ENCODE measurements at regions not wholly inside any gene's neighbourhood (a gene's known extent, or its start where the extent isn't known, plus 50 kb on each side); places are given as distances from the start of the nearest gene placed in this dataset.

DNA sequence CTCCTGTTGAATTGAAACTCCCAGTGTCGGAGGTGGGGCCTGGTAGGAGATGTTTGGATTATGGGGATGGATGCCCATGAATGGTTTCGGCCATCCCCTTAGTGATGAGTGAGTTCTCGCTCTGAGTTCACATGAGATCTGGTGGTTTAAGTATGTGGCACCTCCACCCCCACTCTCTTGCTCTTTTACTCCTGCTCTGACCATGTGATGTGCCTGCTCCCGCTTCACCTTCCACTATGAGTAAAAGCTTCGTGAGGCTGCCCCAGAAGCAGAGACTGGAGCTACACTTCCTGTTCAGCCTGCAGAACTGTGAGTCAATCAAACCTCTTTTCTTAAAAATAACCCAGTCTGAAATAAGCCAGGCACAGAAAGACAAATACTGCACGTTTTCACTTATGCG, 512.4 kb downstream of the HS3ST4 start:
- ChIA-PET RAD21 (ENCODE audit: low non-redundant PET in 1 of 2, low total read pairs in 2 of 2, uncharacterized antibody in 2 of 2, unreplicated experiment in 2 of 2) (no interaction called here), CTCF (no interaction called here), POLR2A (no interaction called here)
- H4K20me1 ChIP-seq (ENCODE audit: insufficient read depth): no peaks in the 10 kb centered on the region
- TF ChIP-seq TCF7L2 (IDR thresholded peaks at IDR 0.05; ENCODE audit: borderline replicate concordance, extremely low read depth, insufficient read depth, insufficient read length) (no peak), POLR2AphosphoS5 (IDR thresholded peaks at IDR 0.05; ENCODE audit: low read depth, low read length) (no peak), JUND (IDR thresholded peaks at IDR 0.05) (no peak), SIN3A (IDR thresholded peaks at IDR 0.05; ENCODE audit: low read depth) (no peak)
- TF ChIP-seq, protein P1, sequence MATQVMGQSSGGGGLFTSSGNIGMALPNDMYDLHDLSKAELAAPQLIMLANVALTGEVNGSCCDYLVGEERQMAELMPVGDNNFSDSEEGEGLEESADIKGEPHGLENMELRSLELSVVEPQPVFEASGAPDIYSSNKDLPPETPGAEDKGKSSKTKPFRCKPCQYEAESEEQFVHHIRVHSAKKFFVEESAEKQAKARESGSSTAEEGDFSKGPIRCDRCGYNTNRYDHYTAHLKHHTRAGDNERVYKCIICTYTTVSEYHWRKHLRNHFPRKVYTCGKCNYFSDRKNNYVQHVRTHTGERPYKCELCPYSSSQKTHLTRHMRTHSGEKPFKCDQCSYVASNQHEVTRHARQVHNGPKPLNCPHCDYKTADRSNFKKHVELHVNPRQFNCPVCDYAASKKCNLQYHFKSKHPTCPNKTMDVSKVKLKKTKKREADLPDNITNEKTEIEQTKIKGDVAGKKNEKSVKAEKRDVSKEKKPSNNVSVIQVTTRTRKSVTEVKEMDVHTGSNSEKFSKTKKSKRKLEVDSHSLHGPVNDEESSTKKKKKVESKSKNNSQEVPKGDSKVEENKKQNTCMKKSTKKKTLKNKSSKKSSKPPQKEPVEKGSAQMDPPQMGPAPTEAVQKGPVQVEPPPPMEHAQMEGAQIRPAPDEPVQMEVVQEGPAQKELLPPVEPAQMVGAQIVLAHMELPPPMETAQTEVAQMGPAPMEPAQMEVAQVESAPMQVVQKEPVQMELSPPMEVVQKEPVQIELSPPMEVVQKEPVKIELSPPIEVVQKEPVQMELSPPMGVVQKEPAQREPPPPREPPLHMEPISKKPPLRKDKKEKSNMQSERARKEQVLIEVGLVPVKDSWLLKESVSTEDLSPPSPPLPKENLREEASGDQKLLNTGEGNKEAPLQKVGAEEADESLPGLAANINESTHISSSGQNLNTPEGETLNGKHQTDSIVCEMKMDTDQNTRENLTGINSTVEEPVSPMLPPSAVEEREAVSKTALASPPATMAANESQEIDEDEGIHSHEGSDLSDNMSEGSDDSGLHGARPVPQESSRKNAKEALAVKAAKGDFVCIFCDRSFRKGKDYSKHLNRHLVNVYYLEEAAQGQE (IDR thresholded peaks at IDR 0.05; ENCODE audit: low read depth): no peak
- H3K4me1 ChIP-seq (ENCODE audit: control insufficient read depth in 1 of 2, insufficient read depth in 2 of 2, low read length in 2 of 2): no peaks in the 10 kb centered on the region
- no TSS peak for BruUV-seq (replicated peaks)
- no peak for ATAC-seq
- intact Hi-C loops (cut with micrococcal nuclease): no loop called here
- no peaks in the 10 kb centered on the region for H3K36me3 ChIP-seq (ENCODE audit: control insufficient read depth in 1 of 2, insufficient read depth in 2 of 2, low read length in 2 of 2)
- H3K27ac ChIP-seq (ENCODE audit: low read depth, low read length): no peak overlapping the region
- H3K9ac ChIP-seq (ENCODE audit: low read length): no peak overlapping the region
- DNase-seq (ENCODE audit: low read depth, low spot score): no peak
- H3K9me3 ChIP-seq (ENCODE audit: control insufficient read depth in 1 of 2, insufficient read depth in 1 of 2, low read depth in 1 of 2, low read length in 2 of 2): peaks cover 8 to 23% of the 10 kb centered on the region in 2 experiments; a peak in 2 of 4 replicates
- H2AFZ ChIP-seq (ENCODE audit: low read depth, low read length, poor library complexity, severe bottlenecking): no peak overlapping the region
- no peaks in the 10 kb centered on the region for H3K79me2 ChIP-seq (ENCODE audit: insufficient read depth, low read length)
- H3K27me3 ChIP-seq (ENCODE audit: insufficient read depth, low read length): no peaks in the 10 kb centered on the region
- H3K4me3 ChIP-seq (replicated peaks in 1 of 2; ENCODE audit: low read depth in 1 of 2, low read length in 2 of 2): no peak overlapping the region
- H3K9me2 ChIP-seq (ENCODE audit: insufficient read depth): no peaks in the 10 kb centered on the region
- H3K4me2 ChIP-seq (ENCODE audit: low read length): no peak overlapping the region

DNA sequence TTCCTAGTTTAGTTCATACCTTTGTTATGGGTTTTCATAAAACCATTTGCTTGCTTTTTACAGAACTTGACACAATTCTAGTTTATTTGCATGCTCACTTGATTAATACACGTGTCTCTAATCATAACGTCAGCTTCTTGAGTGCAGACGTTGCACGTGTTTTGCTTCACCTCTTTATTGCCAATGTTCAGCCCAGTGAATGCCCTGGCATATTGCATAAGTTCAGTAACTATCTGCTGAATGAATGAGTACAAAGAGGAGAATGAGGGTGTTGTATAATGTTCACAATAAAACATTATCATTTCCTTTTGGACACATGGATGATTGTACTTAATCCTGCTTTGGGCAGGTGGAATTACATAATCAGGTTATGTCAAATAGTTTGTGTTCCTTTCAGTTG, 519.8 kb downstream of the HS3ST4 start:
- H3K9me2 ChIP-seq (ENCODE audit: insufficient read depth): no peaks in the 10 kb centered on the region
- DNase-seq (ENCODE audit: low read depth, low spot score) (no peak), ATAC-seq (no peak)
- intact Hi-C loops (cut with micrococcal nuclease): no loop called here
- no peaks in the 10 kb centered on the region; the same call in 1 of the 2 replicates for H4K20me1 ChIP-seq (ENCODE audit: insufficient read depth)
- H3K36me3 ChIP-seq (ENCODE audit: control insufficient read depth in 1 of 2, insufficient read depth in 2 of 2, low read length in 2 of 2): no peaks in the 10 kb centered on the region
- peaks cover 8 to 20% of the 10 kb centered on the region in 2 experiments; a peak in 2 of 4 replicates for H3K9me3 ChIP-seq (ENCODE audit: control insufficient read depth in 1 of 2, insufficient read depth in 1 of 2, low read depth in 1 of 2, low read length in 2 of 2)
- ChIA-PET POLR2A (no interaction called here), CTCF (no interaction called here), RAD21 (ENCODE audit: low non-redundant PET in 1 of 2, low total read pairs in 2 of 2, uncharacterized antibody in 2 of 2, unreplicated experiment in 2 of 2) (no interaction called here)
- H3K9ac ChIP-seq (ENCODE audit: low read length): no peak overlapping the region
- H3K27ac ChIP-seq (ENCODE audit: low read depth, low read length): no peak overlapping the region
- H3K4me3 ChIP-seq (replicated peaks in 1 of 2; ENCODE audit: low read depth in 1 of 2, low read length in 2 of 2): no peak overlapping the region
- BruUV-seq (replicated peaks): no TSS peak
- H2AFZ ChIP-seq (ENCODE audit: low read depth, low read length, poor library complexity, severe bottlenecking): no peak overlapping the region
- no peak overlapping the region for H3K4me2 ChIP-seq (ENCODE audit: low read length)
- no peaks in the 10 kb centered on the region for H3K79me2 ChIP-seq (ENCODE audit: insufficient read depth, low read length)
- H3K27me3 ChIP-seq (ENCODE audit: insufficient read depth, low read length): no peaks in the 10 kb centered on the region
- TF ChIP-seq, protein P1 (IDR thresholded peaks at IDR 0.05; ENCODE audit: low read depth): no peak
- TF ChIP-seq EZH2 (IDR thresholded peaks at IDR 0.05) (no peak), SRF (IDR thresholded peaks at IDR 0.05; ENCODE audit: low read depth) (no peak), JUND (IDR thresholded peaks at IDR 0.05) (no peak), SIN3A (IDR thresholded peaks at IDR 0.05; ENCODE audit: low read depth) (no peak), SP1 (IDR thresholded peaks at IDR 0.05; ENCODE audit: low read depth) (no peak), ZFX (IDR thresholded peaks at IDR 0.05) (no peak), POLR2AphosphoS5 (IDR thresholded peaks at IDR 0.05; ENCODE audit: low read depth, low read length) (no peak), YY1 (IDR thresholded peaks at IDR 0.05; ENCODE audit: extremely low read depth, insufficient replicate concordance, low read depth, low read length) (no peak)
- no peaks in the 10 kb centered on the region for H3K4me1 ChIP-seq (ENCODE audit: control insufficient read depth in 1 of 2, insufficient read depth in 2 of 2, low read length in 2 of 2)
